Activated CD4-positive, alpha-beta T cell treated with anti-CD3 and anti-CD28 coated beads, Interleukin-2, amount 50 U/mL, for 4 hours (primary cell): ENCODE measurements at regions not wholly inside any gene's neighbourhood (a gene's known extent, or its start where the extent isn't known, plus 50 kb on each side); places are given as distances from the start of the nearest gene placed in this dataset.
"Not testable (repeated sequence)": the region's sequence is repeated elsewhere in the genome, so short reads cannot be mapped to it uniquely, and the experiment has no call there.

Source experiments
- DNase-seq, 2 experiments: peaks; one replicate each; pipeline ENCODE4 v3.0.0-alpha.2; 2020

- DNase-seq, result no peak
Observed at GRCh38 chr10:118805146-118805545, 50.4 kb upstream of the CACUL1 start.

- DNase-seq, result no peak
Observed at GRCh38 chr10:118807512-118808305, 52.9 kb upstream of the CACUL1 start.

GRCh38 chr10:118808601-118809356 lies 54.0 kb upstream of the CACUL1 start:
- no peak for DNase-seq

GRCh38 chr10:118809357-118810220 lies 54.8 kb upstream of the CACUL1 start:
- no peak for DNase-seq

GRCh38 chr10:118810796-118811505 lies 56.2 kb upstream of the CACUL1 start:
- no peak for DNase-seq

- no peak for DNase-seq
Observed at GRCh38 chr10:118811675-118812392, 57.1 kb upstream of the CACUL1 start.

- DNase-seq, result no peak
Observed at GRCh38 chr10:118812393-118812740, 57.6 kb upstream of the CACUL1 start.

GRCh38 chr10:118813001-118813400 lies 58.2 kb upstream of the CACUL1 start:
- DNase-seq, result not testable (repeated sequence)

- no peak for DNase-seq
Observed at GRCh38 chr10:118816471-118817168, 61.9 kb upstream of the CACUL1 start.

GRCh38 chr10:118817328-118818068 lies 62.7 kb upstream of the CACUL1 start:
- DNase-seq, result no peak

GRCh38 chr10:118818621-118819221 lies 64.0 kb upstream of the CACUL1 start:
- DNase-seq, result no peak

- no peak for DNase-seq
Observed at GRCh38 chr10:118820326-118821116, 65.8 kb upstream of the CACUL1 start.

- DNase-seq, result no peak
Observed at GRCh38 chr10:118823256-118823907, 68.6 kb upstream of the CACUL1 start.

- DNase-seq, result no peak
Observed at GRCh38 chr10:118827053-118827452, 72.3 kb upstream of the CACUL1 start.

- DNase-seq, result no peak
Observed at GRCh38 chr10:118827466-118828155, 72.8 kb upstream of the CACUL1 start.

GRCh38 chr10:118832241-118832651 lies 77.5 kb upstream of the CACUL1 start:
- DNase-seq, result no peak

GRCh38 chr10:118834370-118834769 lies 79.6 kb upstream of the CACUL1 start:
- DNase-seq, result not testable (repeated sequence)

GRCh38 chr10:118835682-118836326 lies 81.0 kb upstream of the CACUL1 start:
- DNase-seq, result no peak
